GM19468 (cell line): ENCODE measurements at regions not wholly inside any gene's neighbourhood (a gene's known extent, or its start where the extent isn't known, plus 50 kb on each side); places are given as distances from the start of the nearest gene placed in this dataset.

Experiments
- ATAC-seq: cut with Tn5 transposase; IDR thresholded peaks from one replicate; pipeline ENCODE4 v1.9.1; 2021; ENCODE audit warnings: mild to moderate bottlenecking, moderate library complexity, moderate number of reproducible peaks; ENCODE audit not compliant: unreplicated experiment; ENCODE audit errors: extremely low read depth

DNA sequence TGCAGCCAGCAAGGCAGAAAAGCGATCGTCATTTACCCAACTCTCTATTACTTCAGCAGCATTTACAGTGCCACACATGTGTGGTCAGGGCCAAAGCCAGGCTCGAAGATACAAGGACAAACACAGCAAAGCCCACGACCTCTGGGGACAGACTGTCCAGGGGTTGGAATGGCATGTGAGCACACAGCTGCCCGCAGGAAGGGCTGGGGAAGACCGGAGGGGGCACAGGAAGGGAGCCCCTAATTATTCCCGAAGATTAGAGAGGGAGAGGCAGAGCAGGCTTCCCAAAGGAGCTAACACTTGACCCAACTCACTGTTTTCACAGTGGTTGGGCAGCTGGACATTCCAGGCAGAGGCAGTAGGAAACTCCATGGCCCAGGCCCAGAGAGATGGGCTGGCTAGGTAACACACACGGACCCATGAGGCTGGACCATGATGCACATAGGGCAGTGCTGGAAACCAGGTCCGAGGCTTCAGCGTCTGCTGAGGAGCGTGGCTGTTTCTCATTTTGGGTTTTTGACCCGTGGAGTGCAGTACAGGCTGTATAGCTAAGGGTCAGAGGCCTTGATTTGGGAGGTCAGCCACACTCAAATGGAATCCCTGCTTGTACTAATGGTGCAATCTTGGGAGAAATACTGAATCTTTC is 179.8 kb downstream of the FOXO1 start:
- no peak for ATAC-seq

DNA sequence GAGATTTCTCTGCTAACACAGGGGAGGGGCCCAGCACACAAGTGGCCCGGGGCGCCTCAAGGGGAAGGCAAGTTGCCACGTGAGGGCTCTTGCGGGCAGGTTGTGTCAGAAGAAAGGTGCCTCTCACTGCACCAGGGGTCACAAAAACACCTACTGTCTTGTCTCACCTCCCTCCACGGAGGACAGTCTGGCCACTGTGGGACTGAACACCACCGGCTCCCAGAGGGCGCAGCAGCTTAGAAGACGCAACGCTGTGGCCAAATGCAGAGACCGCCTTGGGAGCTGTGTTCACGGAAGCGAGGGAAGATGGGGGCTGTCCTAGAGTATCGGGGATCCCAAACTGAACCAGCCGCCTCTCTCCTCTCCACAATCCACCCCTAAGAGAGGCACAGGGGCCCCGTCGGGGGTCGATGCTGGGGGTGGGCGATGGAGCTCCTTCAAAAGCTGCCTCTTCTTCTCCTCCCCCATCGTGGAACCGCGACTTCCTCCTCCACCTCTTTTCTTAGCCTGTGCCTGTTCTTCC is 177.5 kb downstream of the FOXO1 start:
- no peak for ATAC-seq

DNA sequence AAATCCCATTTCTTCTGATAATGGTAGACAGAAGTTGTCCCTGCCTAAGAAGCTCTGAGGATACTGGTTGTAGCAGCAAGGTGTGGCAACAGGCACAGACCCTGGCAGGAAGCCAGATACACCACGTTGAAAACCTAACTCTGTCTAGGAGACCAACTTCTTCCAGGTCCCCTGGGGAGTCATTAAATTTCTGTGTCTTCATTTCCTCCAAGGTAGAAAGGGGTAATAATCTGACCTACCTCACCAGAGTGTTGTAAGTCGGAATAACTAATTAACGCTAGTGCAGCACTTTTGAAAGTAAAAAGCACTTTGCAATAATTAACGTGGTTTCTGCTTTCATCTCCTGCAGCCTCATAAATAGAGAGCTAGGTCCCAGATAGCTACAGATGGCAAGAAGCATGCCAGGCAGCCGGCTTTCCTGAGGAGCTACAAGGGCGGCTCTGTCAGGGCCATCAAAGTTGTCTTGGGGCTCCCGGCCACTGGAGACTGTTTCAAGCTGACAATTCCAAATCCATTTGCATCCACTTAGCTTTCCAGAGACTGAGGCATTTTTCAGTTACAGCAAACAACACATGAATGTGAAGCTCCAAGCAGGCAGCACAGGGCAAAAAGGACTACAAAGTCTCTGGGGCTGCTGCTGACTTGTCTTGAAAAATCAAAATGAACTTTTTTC is 176.2 kb downstream of the FOXO1 start:
- no peak for ATAC-seq

DNA sequence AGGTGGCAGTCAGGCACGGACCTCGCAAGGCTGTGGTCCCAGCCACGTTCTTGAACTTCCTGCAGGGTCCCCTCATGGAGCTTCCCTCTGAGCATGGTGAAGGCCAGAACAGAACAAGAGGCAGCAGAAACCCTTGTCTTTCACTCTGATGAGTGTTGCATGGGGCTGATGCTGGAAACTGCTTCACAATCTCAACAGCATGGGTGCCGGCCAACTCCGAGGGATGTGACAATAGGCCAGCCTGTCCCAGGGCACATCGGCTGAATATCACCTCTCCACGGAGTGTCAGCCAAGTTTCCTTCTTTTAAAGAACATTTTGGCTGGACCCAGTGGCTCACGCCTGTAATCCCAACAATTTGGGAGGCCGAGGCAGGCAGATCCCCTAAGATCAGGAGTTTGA is 173.9 kb downstream of the FOXO1 start:
- ATAC-seq = no peak

DNA sequence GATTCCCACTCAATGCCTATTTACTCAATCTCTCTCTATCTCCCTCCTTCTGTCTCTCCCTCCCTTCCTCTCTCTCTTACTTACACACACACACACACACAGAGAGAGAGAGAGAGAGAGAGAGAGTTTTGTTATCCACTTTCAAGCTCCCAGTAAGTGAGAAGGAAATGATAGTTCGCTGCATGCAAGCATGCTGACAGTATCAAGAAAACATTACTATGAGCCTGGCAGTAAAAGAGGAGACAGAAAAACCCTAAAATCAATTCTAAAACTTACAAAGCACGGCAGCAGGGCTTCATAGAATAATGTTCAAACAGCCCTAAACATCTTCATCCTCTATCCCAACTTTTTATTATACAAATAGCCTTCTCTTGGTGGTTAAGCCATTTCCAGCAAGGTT is 171.9 kb downstream of the FOXO1 start:
- ATAC-seq = no peak

DNA sequence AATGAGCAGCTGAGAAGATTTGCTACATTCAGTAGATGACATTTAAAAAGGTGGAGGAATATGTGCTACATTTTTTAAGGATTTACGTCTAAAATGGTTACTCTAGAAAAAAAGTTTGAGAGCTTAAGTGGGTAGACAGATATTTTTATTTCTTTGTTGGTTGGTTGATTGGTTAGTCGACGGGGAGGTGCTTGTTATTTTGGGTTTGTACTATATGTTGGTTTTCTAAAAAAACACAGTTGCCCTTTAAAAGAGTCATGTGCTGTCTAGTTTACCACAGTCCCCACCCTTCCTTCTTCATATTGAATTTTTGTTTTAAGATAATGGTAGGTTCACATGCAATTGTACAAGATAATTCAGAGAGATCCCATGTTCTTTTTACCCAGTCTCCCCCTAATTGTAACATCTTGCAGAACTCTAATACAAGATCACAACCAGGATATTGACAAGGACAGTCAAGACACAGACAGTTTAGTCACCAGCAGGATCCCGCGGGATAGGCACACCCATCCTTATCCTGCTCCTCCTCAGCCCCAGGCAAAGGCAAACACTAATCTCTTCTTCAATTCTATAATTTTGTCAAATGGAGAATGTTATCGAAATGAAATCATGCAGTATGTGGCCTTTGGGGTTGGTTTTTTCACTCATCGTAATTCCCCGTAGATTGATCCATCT is 171.4 kb downstream of the FOXO1 start:
- no peak for ATAC-seq

DNA sequence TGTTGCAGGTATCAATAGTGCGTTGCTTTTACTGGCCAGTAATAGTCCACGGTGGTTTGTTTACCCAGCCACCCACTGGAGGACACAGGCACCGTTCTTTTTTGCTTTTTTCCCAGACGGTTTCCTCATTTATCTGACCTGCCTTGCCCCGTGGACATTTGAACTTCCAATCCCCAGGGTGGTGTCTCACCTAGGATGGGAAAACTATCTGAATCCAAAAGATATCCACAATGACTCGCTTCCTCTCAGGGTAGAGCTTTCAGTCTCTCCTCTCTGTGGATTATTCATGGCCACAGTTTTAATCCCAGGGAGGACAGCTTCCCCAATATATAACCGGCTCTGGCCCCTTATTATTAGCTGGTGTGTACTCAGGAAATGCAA is 170.8 kb downstream of the FOXO1 start:
- ATAC-seq = no peak

DNA sequence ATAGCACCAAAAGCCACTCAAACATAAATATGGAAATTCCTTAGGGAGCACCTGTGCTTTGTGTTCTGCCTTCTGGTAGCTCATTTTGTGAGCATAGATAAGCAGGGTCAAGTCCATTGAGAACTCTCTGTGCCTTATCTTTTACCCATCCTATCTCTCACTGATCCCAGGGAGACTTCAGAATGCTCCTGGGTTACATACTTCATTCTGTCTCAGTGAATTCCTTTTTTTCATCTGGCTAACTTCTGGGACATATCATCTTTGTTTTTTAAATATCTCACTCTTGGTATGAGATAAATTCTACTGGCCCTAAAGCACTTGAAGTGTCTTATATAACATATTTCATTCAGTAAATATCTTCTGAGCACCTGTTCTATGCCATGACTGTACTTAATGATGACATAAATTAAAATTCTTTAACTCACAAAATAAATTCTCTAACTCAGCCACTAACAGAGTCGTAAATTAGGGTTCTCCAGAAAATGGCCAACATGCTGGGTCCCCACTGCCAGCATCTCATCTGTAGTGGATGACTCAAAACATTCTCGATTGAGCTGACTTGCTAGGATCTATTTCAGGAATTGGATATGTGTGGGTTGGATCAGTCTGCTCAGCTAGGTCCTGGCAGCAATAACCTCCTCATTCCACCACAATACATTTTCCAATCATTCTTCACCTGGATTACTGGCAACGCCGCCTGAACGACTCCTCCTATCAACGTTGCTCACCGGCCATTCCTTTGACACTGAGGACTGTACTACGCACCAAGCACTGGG is 170.2 kb downstream of the FOXO1 start:
- no peak for ATAC-seq

DNA sequence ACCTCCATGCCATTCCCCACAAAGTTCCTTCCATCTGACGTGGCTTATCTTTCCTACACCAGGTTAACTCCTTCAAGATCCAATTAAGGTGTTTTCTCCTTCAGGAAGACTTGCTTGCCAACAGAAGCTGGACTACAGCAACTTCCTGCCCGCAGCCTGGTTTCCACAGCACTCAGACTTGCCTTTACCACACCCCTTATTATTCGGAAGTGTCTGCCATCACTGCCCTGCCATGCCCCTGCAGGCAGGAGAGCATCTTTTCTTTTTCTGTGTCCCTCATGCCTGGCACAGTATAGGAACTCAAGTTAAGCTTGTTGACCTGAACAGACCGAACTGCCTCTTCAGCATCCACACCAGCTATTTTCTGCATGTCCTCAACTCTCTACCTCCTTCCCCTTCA is 168.0 kb downstream of the FOXO1 start:
- ATAC-seq = no peak

DNA sequence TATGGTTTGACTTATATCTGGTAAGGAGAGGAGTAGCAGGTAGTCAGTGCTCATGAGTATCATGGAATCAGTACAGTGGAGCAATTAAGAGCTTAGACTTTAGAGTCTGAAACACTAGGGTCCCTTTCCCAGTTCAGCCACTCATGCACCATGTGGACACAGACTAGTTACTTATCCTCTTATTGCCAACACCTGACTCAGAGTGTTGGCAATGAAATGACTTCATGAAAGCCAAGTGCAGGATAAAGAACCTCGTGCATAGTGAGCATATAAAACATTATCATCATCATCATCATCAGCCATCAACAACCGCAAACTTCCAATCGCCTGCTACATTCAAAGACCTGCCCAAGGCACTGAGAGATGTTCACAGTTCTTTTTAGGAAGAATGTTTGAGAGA is 164.2 kb downstream of the FOXO1 start:
- ATAC-seq = no peak

DNA sequence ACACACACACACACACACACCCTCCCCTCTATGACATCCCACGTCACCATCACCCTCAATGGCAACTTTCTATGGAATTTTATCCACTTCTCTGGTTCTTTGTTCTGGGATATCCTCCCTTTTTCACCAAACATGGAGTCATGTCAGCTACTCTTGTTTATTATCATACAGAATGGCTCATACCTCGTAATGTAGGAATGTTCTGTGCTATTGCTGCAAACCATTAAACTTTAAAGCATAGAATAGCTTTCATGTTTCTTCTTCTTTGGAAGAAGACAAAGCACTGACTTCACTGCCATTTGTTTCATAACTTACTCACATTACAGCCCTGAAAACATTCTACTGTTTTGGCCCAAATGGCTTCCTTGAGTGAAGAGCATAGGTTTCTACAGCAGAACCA is 163.4 kb downstream of the FOXO1 start:
- no peak for ATAC-seq

DNA sequence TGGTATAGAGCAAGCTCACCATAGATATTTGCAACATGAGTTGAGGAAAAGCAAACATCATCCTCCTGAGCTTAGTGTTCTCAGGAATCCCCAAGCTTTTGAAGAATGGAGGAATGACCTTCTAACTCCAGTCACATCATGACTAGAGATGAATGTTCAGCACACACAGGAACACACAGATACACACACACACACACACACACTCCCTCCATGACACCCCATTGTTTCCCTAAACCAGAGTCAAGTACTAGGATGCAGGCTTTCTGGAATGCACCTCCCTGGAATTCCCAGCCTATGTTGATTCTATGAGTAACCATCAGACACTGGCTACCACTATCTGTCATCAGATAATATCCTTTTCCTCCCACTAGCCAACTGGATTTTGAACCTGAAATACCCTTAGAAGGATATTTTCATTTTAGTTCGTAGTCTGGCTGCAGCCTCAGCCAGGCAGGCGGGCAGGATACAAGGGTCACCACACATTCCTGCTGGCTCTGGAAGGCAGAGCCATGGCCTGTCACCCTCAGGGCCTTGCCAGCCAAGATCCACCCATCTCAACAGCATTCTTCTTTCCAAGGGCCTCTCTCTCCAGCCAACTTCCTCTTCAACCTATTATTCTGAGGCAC is 162.4 kb downstream of the FOXO1 start:
- ATAC-seq = no peak

DNA sequence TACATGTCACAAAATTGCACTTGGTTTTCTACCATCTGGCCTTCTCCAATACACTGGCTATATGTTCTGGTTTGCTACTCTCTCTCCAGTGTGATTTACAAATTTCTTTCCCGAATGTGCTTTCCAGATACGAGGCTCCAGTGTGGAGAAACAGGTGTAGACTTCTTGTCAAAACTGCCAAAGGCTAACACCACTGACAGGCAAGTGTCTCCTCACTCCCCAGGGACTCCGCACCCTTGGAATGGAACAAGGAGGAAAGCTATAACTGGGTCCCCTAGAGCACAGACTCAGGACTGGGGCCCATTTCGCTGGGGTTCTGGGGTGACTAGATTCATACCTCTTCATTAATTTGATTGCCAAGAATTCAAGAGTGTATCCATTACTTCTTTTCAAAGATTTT is 161.8 kb downstream of the FOXO1 start:
- ATAC-seq = no peak

DNA sequence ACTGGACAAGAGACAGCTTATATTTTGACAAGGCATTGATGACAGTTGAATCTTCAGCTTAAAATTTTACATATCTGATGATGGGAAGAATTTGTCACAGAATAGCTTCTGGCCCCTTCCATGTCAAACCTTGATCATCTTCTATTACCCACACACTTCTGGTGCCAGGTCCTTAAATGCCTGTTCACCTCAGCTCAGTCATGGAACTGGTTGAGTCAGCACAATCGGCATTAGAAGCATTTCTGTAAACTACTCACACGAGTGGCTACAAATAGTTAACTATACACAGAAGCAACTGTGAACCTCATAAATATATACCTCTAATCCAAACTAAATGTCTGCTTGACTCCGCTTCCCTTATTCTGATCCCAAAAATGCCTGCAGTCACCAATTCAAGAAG is 161.2 kb downstream of the FOXO1 start:
- no peak for ATAC-seq
